Posterior cingulate gyrus (tissue), 11 donors: ENCODE measurements at regions not wholly inside any gene's neighbourhood (a gene's known extent, or its start where the extent isn't known, plus 50 kb on each side); places are given as distances from the start of the nearest gene placed in this dataset.

ENCODE experiments used
- DNase-seq, 10 donors: peaks; one replicate each; pipeline versions ENCODE4 v3.0.0 to v3.0.0-alpha.2; 2020 to 2021; ENCODE audit warnings: mixed read lengths in 3 of 10
- intact Hi-C: fragments of 100-400 bp; cut with DNase I; formaldehyde crosslinking; loops from one replicate; pipeline ENCODE4 v1.15.1; 2023

GRCh38 chr11:110951037-110951949 is 239.1 kb upstream of the ARHGAP20 start:
- DNase-seq, result no peak
- intact Hi-C loops, result no loop called here

GRCh38 chr11:110948112-110948511 is 235.9 kb upstream of the ARHGAP20 start:
- intact Hi-C loops, result no loop called here
- DNase-seq, result no peak

GRCh38 chr11:110947096-110947495 is 234.9 kb upstream of the ARHGAP20 start:
- no peak for DNase-seq
- intact Hi-C loops, result no loop called here

GRCh38 chr11:110939471-110939870 is 227.2 kb upstream of the ARHGAP20 start:
- DNase-seq, result no peak
- intact Hi-C loops, result no loop called here

- intact Hi-C loops, result no loop called here
Measured at GRCh38 chr11:110935018-110935640, 222.9 kb upstream of the ARHGAP20 start.

GRCh38 chr11:110929129-110929528 is 216.9 kb upstream of the ARHGAP20 start:
- no peak for DNase-seq
- intact Hi-C loops, result no loop called here

More at GRCh38 chr11:110935018-110935640, 222.9 kb upstream of the ARHGAP20 start:
- no peak for DNase-seq

GRCh38 chr11:110928391-110928790 is 216.2 kb upstream of the ARHGAP20 start:
- intact Hi-C loops, result no loop called here

GRCh38 chr11:110921742-110922521 is 209.7 kb upstream of the ARHGAP20 start:
- DNase-seq, result no peak
- intact Hi-C loops, result no loop called here

More at GRCh38 chr11:110928391-110928790, 216.2 kb upstream of the ARHGAP20 start:
- no peak for DNase-seq

- no peak for DNase-seq
- intact Hi-C loops, result no loop called here
Measured at GRCh38 chr11:110919241-110919922, 207.1 kb upstream of the ARHGAP20 start.

- DNase-seq, result no peak
- intact Hi-C loops, result no loop called here
Measured at GRCh38 chr11:110918351-110918750, 206.1 kb upstream of the ARHGAP20 start.

- intact Hi-C loops, result no loop called here
- no peak for DNase-seq
Measured at GRCh38 chr11:110912437-110912836, 200.2 kb upstream of the ARHGAP20 start.

- no peak for DNase-seq
- intact Hi-C loops, result no loop called here
Measured at GRCh38 chr11:110910384-110910783, 198.1 kb upstream of the ARHGAP20 start.

- intact Hi-C loops, result no loop called here
- no peak for DNase-seq
Measured at GRCh38 chr11:110909336-110909735, 197.1 kb upstream of the ARHGAP20 start.

GRCh38 chr11:110908401-110909105 is 196.3 kb upstream of the ARHGAP20 start:
- intact Hi-C loops, result no loop called here
- DNase-seq, result no peak

GRCh38 chr11:110907629-110908028 is 195.4 kb upstream of the ARHGAP20 start:
- no peak for DNase-seq
- intact Hi-C loops, result no loop called here

- no peak for DNase-seq
Measured at GRCh38 chr11:110903830-110904229, 191.6 kb upstream of the ARHGAP20 start.

GRCh38 chr11:110903378-110903777 is 191.1 kb upstream of the ARHGAP20 start:
- DNase-seq, result no peak
- intact Hi-C loops, result no loop called here

More at GRCh38 chr11:110903830-110904229, 191.6 kb upstream of the ARHGAP20 start:
- intact Hi-C loops, result no loop called here

GRCh38 chr11:110901441-110901840 is 189.2 kb upstream of the ARHGAP20 start:
- no peak for DNase-seq
- intact Hi-C loops, result no loop called here

GRCh38 chr11:110900426-110900825 is 188.2 kb upstream of the ARHGAP20 start:
- intact Hi-C loops, result no loop called here
- no peak for DNase-seq

- no peak for DNase-seq
- intact Hi-C loops, result no loop called here
Measured at GRCh38 chr11:110897035-110897434, 184.8 kb upstream of the ARHGAP20 start.
